WTC11 (cell line): ENCODE measurements at regions not wholly inside any gene's neighbourhood (a gene's known extent, or its start where the extent isn't known, plus 50 kb on each side); places are given as distances from the start of the nearest gene placed in this dataset.

Source experiments
- ATAC-seq: fragments of 200-7000 bp; cut with Tn5 transposase; 2 replicates; pipeline ENCODE4 v1.10.0; 2021; ENCODE audit warnings: mild to moderate bottlenecking, moderate library complexity
- CTCF ChIA-PET: fragments of 300-600 bp; sonication (Branson Sonifier 250); formaldehyde crosslinking; loops from one replicate; lab custom pipeline; 2021; ENCODE audit warnings: antibody characterized with exemption; lab: Charles Lee
- POLR2A ChIA-PET: fragments of 350-600 bp; sonication (Branson Sonifier 250); formaldehyde crosslinking; loops from one replicate; lab custom pipeline; 2021; ENCODE audit warnings: antibody characterized with exemption; lab: Charles Lee
- DNase-seq: peaks from one replicate; pipeline ENCODE4 v3.0.0; 2021; ENCODE audit warnings: low spot score
- H3K27ac Mint-ChIP-seq: 2 replicates; pipeline ENCODE4 v1.8.0; 2021; ENCODE audit warnings: mixed read lengths
- H3K27me3 Mint-ChIP-seq: 2 replicates; pipeline ENCODE4 v1.8.0; 2021; ENCODE audit warnings: low read depth, mild to moderate bottlenecking, moderate library complexity, mixed read lengths
- H3K36me3 Mint-ChIP-seq: 2 replicates; pipeline ENCODE4 v1.8.0; 2021; ENCODE audit warnings: mixed read lengths
- H3K4me1 Mint-ChIP-seq: 2 replicates; pipeline ENCODE4 v1.8.0; 2022; ENCODE audit warnings: mixed read lengths
- H3K4me3 Mint-ChIP-seq: 2 replicates; pipeline ENCODE4 v1.8.0; 2021; ENCODE audit warnings: mild to moderate bottlenecking, moderate library complexity, mixed read lengths
- H3K9me3 Mint-ChIP-seq: 2 replicates; pipeline ENCODE4 v1.8.0; 2021; ENCODE audit warnings: mixed read lengths
- AR ChIP-seq: fragments of 250-450 bp; sonication (Bioruptor Pico); IDR thresholded peaks from 2 replicates; pipeline ENCODE4 v1.9.0; 2021; ENCODE audit warnings: mild to moderate bottlenecking
- ATF2 ChIP-seq: sonication (generic); formaldehyde crosslinking; IDR thresholded peaks from 2 replicates; pipeline ENCODE4 v1.8.1; 2022; ENCODE audit warnings: low read depth, missing genetic modification reagents, borderline replicate concordance
- E2F5 ChIP-seq: sonication (generic); formaldehyde crosslinking; IDR thresholded peaks from 2 replicates; pipeline ENCODE4 v1.8.1; 2022; ENCODE audit warnings: mild to moderate bottlenecking, moderate library complexity, missing genetic modification reagents
- FOXK1 ChIP-seq: sonication (generic); formaldehyde crosslinking; IDR thresholded peaks from 2 replicates; pipeline ENCODE4 v1.8.0; 2022; ENCODE audit warnings: mild to moderate bottlenecking, moderate library complexity, missing genetic modification reagents
- GABPB1 ChIP-seq: sonication (generic); formaldehyde crosslinking; IDR thresholded peaks from 2 replicates; pipeline ENCODE4 v1.8.1; 2023; ENCODE audit warnings: mild to moderate bottlenecking, missing genetic modification reagents
- GTF2I ChIP-seq: fragments of 250-450 bp; sonication (Bioruptor Pico); conservative IDR thresholded peaks from 2 replicates; pipeline ENCODE4 v1.4.0; 2021; ENCODE audit warnings: mild to moderate bottlenecking
- HMGA2 ChIP-seq: fragments of 250-450 bp; sonication (Bioruptor Pico); IDR thresholded peaks from 2 replicates; pipeline ENCODE4 v1.4.0; 2021; ENCODE audit warnings: mild to moderate bottlenecking, moderate library complexity
- HMGXB4 ChIP-seq: sonication (generic); formaldehyde crosslinking; IDR thresholded peaks from 2 replicates; pipeline ENCODE4 v1.8.1; 2023; ENCODE audit warnings: mild to moderate bottlenecking, moderate library complexity, missing genetic modification reagents
- NFYB ChIP-seq: sonication (generic); formaldehyde crosslinking; conservative IDR thresholded peaks from 2 replicates; pipeline ENCODE4 v1.8.0; 2022; ENCODE audit warnings: low read depth, missing genetic modification reagents
- STAT6 ChIP-seq: sonication (generic); formaldehyde crosslinking; conservative IDR thresholded peaks from 2 replicates; pipeline ENCODE4 v1.8.1; 2023; ENCODE audit warnings: mild to moderate bottlenecking, low read depth, missing genetic modification reagents, moderate library complexity
- USF2 ChIP-seq: sonication (generic); formaldehyde crosslinking; IDR thresholded peaks from 2 replicates; pipeline ENCODE4 v1.8.1; 2023; ENCODE audit warnings: mild to moderate bottlenecking, missing genetic modification reagents, moderate library complexity
- ZNF232 ChIP-seq: sonication (generic); formaldehyde crosslinking; IDR thresholded peaks from 2 replicates; pipeline ENCODE4 v1.8.0; 2022; ENCODE audit warnings: mild to moderate bottlenecking, missing genetic modification reagents
- ZNF263 ChIP-seq: sonication (generic); formaldehyde crosslinking; IDR thresholded peaks from 2 replicates; pipeline ENCODE4 v1.8.1; 2022; ENCODE audit warnings: low read depth, mild to moderate bottlenecking, moderate library complexity, missing genetic modification reagents
- ZNF423 ChIP-seq: fragments of 250-450 bp; sonication (Bioruptor Pico); IDR thresholded peaks from 2 replicates; pipeline ENCODE4 v2.1.2; 2022; ENCODE audit warnings: mild to moderate bottlenecking, moderate library complexity
- ZNF512 ChIP-seq: sonication (generic); formaldehyde crosslinking; IDR thresholded peaks from 2 replicates; pipeline ENCODE4 v1.8.1; 2022; ENCODE audit warnings: missing genetic modification reagents, borderline replicate concordance

GRCh38 chr10:65135508-65135907 lies 1614.3 kb downstream of the REEP3 start (continued):
- TF ChIP-seq ZNF263 (CRISPR knock-in tag) (no peak), GABPB1 (CRISPR knock-in tag) (no peak)

- TF ChIP-seq STAT6 (no peak), AR (CRISPR knock-in tag) (no peak), E2F5 (no peak), HMGA2 (CRISPR knock-in tag) (no peak)
- CTCF ChIA-PET, result no interaction called here
- DNase-seq (no peak), ATAC-seq (no peak)
- peaks cover 6% of the 10 kb centered on the region; the same call in 1 of the 2 replicates for H3K9me3 Mint-ChIP-seq
- H3K27me3 Mint-ChIP-seq, result no peaks in the 10 kb centered on the region
- POLR2A ChIA-PET, result no interaction called here
- no peaks in the 10 kb centered on the region for H3K36me3 Mint-ChIP-seq
- H3K27ac Mint-ChIP-seq, result no peak overlapping the region
- no peak overlapping the region for H3K4me3 Mint-ChIP-seq
- H3K4me1 Mint-ChIP-seq, result no peaks in the 10 kb centered on the region
These were observed 1621.6 kb downstream of the REEP3 start for GRCh38 chr10:65142641-65143435.

GRCh38 chr10:65143723-65144122 lies 1622.5 kb downstream of the REEP3 start:
- ChIA-PET CTCF (no interaction called here), POLR2A (no interaction called here)
- no peaks in the 10 kb centered on the region for H3K4me1 Mint-ChIP-seq
- H3K27me3 Mint-ChIP-seq, result no peaks in the 10 kb centered on the region
- DNase-seq (no peak), ATAC-seq (no peak)
- no peak overlapping the region for H3K4me3 Mint-ChIP-seq
- no peak for TF ChIP-seq NFYB (CRISPR knock-in tag)
- no peak for TF ChIP-seq ZNF423 (CRISPR knock-in tag)
- TF ChIP-seq FOXK1 (CRISPR knock-in tag), result no peak
- TF ChIP-seq ATF2, result no peak
- no peak for TF ChIP-seq ZNF232 (CRISPR knock-in tag)
- TF ChIP-seq HMGXB4 (CRISPR knock-in tag), result no peak
- no peak for TF ChIP-seq GTF2I (CRISPR knock-in tag)
- TF ChIP-seq ZNF512 (CRISPR knock-in tag), result no peak
- TF ChIP-seq USF2 (CRISPR knock-in tag), result no peak
- TF ChIP-seq, all 79 proteins: peak for 0
- Mint-ChIP-seq H3K9me3 (peaks cover 6% of the 10 kb centered on the region; the same call in 1 of the 2 replicates), H3K27ac (no peak overlapping the region), H3K36me3 (no peaks in the 10 kb centered on the region)
